ENCODE measurements at regions not wholly inside any gene's neighbourhood (a gene's known extent, or its start where the extent isn't known, plus 50 kb on each side); places are given as distances from the start of the nearest gene placed in this dataset.

DNA sequence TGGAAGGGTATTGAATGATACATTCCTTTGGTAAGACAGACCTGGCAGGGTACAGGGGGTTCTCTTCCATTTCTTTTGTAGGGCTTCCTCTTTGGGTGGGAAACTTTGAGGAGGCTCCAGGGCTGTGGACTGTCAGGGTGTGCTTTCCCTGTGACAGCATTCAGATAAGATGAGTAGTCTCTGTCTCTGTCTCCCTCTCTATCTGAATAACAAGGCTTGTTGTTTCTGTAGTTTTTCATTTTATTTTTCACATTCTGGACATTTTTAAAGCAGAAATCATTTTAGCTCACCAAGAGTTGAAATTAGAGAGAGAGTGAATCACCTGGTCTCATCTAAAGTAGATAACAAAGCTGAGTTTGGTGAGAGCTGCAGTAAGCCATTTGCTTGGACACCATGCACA is 100.8 kb upstream of the TPM1 start:
- TF ChIP-seq, protein P1, sequence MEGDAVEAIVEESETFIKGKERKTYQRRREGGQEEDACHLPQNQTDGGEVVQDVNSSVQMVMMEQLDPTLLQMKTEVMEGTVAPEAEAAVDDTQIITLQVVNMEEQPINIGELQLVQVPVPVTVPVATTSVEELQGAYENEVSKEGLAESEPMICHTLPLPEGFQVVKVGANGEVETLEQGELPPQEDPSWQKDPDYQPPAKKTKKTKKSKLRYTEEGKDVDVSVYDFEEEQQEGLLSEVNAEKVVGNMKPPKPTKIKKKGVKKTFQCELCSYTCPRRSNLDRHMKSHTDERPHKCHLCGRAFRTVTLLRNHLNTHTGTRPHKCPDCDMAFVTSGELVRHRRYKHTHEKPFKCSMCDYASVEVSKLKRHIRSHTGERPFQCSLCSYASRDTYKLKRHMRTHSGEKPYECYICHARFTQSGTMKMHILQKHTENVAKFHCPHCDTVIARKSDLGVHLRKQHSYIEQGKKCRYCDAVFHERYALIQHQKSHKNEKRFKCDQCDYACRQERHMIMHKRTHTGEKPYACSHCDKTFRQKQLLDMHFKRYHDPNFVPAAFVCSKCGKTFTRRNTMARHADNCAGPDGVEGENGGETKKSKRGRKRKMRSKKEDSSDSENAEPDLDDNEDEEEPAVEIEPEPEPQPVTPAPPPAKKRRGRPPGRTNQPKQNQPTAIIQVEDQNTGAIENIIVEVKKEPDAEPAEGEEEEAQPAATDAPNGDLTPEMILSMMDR (IDR thresholded peaks at IDR 0.05; ENCODE audit: low read length): no peak
- TF ChIP-seq EZH2phosphoT487 (IDR thresholded peaks at IDR 0.05; ENCODE audit: low read length) (no peak), EZH2 (optimal IDR thresholded peaks at IDR 0.05; ENCODE audit: low read depth, low read length) (no peak)

All from MM.1S (cell line).